ENCODE measurements at regions not wholly inside any gene's neighbourhood (a gene's known extent, or its start where the extent isn't known, plus 50 kb on each side); places are given as distances from the start of the nearest gene placed in this dataset.

DNA sequence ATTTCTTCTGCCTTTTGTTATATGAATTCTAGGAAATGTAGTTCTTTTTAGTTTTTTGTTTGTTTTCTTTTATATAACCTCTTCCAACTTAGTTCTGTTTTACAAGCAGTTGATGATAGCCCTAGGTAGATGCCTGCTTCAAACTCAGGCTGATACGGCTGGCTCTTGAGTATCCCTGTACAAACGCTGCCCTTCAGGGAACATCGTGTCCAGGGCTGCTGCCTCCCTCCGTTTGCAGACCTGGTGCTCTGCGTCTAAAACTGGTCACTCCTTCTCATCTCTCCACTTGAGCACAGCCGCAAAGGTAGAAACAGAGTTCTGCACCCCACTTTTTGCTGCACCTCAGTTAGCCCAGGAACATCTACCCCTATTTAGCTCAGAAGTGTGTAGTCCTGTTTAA, 310.1 kb downstream of the PRL start:
- no peak for TF ChIP-seq CTCF (IDR thresholded peaks at IDR 0.05; ENCODE audit: insufficient read depth, low read length, poor library complexity, severe bottlenecking)

GRCh38 chr6:21987501-21987957, 309.3 kb downstream of the PRL start:
- no peaks in the 10 kb centered on the region for H3K27me3 ChIP-seq (ENCODE audit: control insufficient read depth, insufficient read depth, low read length)
- peak; percentile 93 for DNase-seq (ENCODE audit: low read depth)
- no peak for TF ChIP-seq CTCF (IDR thresholded peaks at IDR 0.05; ENCODE audit: insufficient read depth, low read length, poor library complexity, severe bottlenecking)
- H3K4me3 ChIP-seq (ENCODE audit: low read depth, low read length): no peak overlapping the region
- no peaks in the 10 kb centered on the region for H3K36me3 ChIP-seq (ENCODE audit: control insufficient read depth, insufficient read depth, low read length)

More for the DNA sequence above, 310.1 kb downstream of the PRL start:
- H3K36me3 ChIP-seq (ENCODE audit: control insufficient read depth, insufficient read depth, low read length): no peaks in the 10 kb centered on the region
- DNase-seq (ENCODE audit: low read depth): no peak
- H3K4me3 ChIP-seq (ENCODE audit: low read depth, low read length): no peak overlapping the region
- no peaks in the 10 kb centered on the region for H3K27me3 ChIP-seq (ENCODE audit: control insufficient read depth, insufficient read depth, low read length)

- Histone ChIP-seq H3K27me3 (ENCODE audit: control insufficient read depth, insufficient read depth, low read length) (no peaks in the 10 kb centered on the region), H3K36me3 (ENCODE audit: control insufficient read depth, insufficient read depth, low read length) (no peaks in the 10 kb centered on the region), H3K4me3 (ENCODE audit: low read depth, low read length) (no peak overlapping the region)
- no peak for DNase-seq (ENCODE audit: low read depth)
- no peak for TF ChIP-seq CTCF (IDR thresholded peaks at IDR 0.05; ENCODE audit: insufficient read depth, low read length, poor library complexity, severe bottlenecking)
Observed at GRCh38 chr6:21990577-21990976, 306.3 kb downstream of the PRL start.

DNA sequence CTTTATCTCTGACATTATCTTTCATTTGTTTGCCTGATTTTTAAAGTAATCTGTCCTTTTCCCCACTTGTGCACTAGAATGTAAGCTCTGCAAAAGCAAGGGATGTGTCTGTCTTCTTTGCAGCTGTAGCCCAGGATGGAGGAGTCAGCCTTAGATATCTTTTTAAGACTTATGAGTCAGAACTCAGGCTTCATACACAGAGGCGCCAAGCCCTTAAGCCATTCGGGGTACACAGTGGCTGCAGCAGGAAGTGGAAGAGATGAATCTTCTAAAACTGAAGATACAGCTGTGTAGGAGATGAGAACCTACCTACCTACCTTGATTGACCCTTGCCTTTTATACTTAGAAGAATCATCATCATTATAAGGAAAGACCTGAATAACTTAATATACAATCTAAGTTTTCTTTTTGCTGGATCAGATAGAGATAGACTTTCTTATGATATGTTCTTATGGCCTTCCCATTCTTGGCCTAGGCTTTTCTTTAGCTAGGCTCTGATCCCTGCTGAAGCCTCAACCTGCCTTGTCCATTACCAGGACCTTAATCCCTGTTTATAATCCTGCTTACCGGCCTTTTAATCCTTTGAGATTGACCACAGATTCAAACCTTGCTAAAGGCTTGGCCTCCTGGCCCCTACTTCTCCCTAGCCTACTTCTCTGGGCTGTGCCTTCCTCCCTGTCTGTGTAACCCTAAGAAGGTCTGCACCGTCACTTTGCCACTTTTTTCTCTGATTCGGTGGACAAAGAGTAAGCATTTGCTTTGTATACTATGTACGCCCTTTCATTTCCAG, 304.5 kb downstream of the PRL start:
- Histone ChIP-seq H3K27me3 (ENCODE audit: control insufficient read depth, insufficient read depth, low read length) (no peaks in the 10 kb centered on the region), H3K36me3 (ENCODE audit: control insufficient read depth, insufficient read depth, low read length) (no peaks in the 10 kb centered on the region), H3K4me3 (ENCODE audit: low read depth, low read length) (no peak overlapping the region)
- TF ChIP-seq CTCF (IDR thresholded peaks at IDR 0.05; ENCODE audit: insufficient read depth, low read length, poor library complexity, severe bottlenecking): no peak
- peak; percentile 31 for DNase-seq (ENCODE audit: low read depth)

GRCh38 chr6:21993841-21994240, 303.0 kb downstream of the PRL start:
- H3K36me3 ChIP-seq (ENCODE audit: control insufficient read depth, insufficient read depth, low read length): no peaks in the 10 kb centered on the region
- TF ChIP-seq CTCF (IDR thresholded peaks at IDR 0.05; ENCODE audit: insufficient read depth, low read length, poor library complexity, severe bottlenecking): no peak
- DNase-seq (ENCODE audit: low read depth): no peak
- H3K27me3 ChIP-seq (ENCODE audit: control insufficient read depth, insufficient read depth, low read length): no peaks in the 10 kb centered on the region
- no peak overlapping the region for H3K4me3 ChIP-seq (ENCODE audit: low read depth, low read length)

DNA sequence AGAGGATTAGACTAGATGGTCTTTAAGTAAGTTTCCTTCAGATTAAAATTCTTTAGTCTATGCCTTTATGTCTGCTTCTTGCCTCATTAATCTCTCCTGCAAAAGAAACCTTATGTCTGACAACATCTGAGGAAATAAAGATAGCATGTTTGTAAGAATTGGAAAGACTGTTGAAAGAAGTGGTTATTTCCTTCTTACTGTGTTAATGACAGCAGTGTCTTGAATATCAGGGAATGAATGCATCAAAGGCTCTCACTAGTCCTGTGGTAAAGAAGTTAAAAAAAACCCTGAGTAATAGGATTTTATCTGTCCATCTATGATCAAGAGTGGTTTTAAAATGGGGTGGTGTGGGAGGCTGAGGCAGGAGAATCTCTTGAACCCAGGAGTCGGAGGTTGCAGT, 302.0 kb downstream of the PRL start:
- no peak for TF ChIP-seq CTCF (IDR thresholded peaks at IDR 0.05; ENCODE audit: insufficient read depth, low read length, poor library complexity, severe bottlenecking)
- no peaks in the 10 kb centered on the region for H3K27me3 ChIP-seq (ENCODE audit: control insufficient read depth, insufficient read depth, low read length)
- no peaks in the 10 kb centered on the region for H3K36me3 ChIP-seq (ENCODE audit: control insufficient read depth, insufficient read depth, low read length)
- no peak overlapping the region for H3K4me3 ChIP-seq (ENCODE audit: low read depth, low read length)
- no peak for DNase-seq (ENCODE audit: low read depth)
